Mucosa of gallbladder (tissue), 1 donor: ENCODE measurements at regions not wholly inside any gene's neighbourhood (a gene's known extent, or its start where the extent isn't known, plus 50 kb on each side); places are given as distances from the start of the nearest gene placed in this dataset.

Experiments
- DNase-seq: peaks from one replicate; pipeline ENCODE4 v3.0.0-alpha.2; 2020; ENCODE audit warnings: low spot score
- donor health status: DM: no; HTN: no; CAD: no.

DNA sequence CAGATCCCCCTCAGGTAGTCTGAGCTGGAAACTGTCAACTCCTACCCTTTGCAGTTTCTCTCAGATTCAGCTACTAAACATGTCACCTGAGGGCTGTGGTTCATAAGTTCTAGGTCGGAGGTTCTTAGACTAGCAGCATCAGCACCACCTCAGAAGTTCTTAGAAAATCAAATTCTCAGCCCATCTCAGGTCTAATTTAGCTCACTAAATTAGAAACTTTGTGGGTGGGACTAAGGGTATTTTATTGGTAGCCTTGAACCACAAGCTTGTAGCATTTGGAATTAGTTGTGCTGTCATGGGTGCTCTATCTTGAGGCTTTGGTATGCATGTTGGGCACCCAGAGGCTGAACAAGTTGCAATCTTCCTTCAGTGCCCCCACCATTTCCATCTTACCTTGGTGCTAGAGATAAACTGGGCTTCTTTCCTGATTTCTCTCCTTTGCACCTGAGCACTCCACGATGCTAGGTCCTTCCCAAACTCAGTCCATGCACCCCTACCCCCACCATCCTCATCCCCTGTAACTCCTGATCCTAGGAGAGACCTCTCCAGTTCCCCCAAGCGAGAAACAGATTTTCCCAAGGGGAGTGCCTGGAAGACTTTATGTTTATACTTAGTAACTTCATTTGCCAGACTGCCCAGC, 54.2 kb downstream of the S1PR1 start:
- DNase-seq: no peak

DNA sequence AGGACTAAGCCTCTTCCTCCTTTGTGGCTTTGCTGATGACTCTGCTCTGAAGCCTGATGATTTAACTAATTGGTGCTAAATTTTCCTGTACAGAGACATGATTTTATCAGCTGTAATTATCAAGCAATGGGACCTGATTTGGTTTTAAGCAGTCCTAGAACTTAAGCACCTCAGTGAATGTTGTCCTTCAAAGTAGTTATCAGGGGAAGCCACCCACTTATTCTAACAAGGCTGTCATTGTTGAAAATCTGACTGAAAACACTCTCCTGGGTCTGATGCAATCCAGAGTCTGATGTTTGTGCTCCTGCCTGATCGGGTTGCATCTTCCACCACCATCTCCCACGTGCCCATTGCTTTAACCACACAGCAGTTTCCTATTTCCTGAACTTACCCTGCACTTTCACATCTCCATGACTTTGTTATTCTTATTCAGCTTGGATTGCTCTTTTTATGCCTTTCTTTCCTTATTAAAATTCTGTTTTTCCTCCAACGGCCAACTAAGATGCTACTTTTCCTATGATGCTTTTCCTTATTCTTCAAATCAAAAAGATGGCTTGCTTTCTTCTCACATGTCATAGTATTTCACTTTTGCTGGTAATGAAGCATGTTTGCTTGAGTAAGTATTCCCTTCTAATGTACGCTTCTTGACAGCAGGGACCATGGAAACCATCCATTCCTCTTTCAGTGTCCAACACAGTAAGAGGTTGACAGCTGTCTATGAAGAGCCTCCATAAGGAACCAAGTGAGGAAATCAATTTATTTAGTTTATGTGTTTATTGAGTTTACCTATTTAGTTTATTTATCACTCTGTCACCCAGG, 55.0 kb downstream of the S1PR1 start:
- DNase-seq: peak; percentile 23

DNA sequence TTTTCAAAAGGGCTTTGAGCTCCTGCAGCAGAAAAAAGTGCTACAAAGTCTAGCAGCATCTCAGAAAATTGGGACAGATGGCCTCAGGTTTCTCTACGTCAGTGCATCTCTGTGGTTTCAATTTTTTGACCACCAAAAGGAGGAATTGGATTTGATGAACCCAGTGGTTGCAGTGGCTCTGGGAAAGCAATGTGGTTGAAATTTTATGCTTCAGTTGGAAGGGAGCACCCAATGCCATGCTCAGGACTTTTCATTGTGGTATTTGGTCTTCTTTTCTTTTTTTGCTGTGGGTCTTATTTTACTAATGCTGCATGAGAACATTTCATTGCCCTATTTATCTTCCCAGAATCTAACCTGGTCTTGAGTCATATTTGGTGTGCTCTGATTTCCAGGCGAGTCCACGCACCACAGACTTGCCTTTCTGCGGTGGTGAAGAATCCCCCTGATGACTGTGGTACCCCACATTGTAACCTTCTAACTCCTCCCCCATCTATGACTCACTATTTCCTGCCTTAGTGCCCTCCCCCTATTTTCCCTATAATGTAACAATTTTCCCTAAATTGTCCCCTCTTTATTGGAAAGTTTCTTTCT, 56.7 kb downstream of the S1PR1 start:
- no peak for DNase-seq

DNA sequence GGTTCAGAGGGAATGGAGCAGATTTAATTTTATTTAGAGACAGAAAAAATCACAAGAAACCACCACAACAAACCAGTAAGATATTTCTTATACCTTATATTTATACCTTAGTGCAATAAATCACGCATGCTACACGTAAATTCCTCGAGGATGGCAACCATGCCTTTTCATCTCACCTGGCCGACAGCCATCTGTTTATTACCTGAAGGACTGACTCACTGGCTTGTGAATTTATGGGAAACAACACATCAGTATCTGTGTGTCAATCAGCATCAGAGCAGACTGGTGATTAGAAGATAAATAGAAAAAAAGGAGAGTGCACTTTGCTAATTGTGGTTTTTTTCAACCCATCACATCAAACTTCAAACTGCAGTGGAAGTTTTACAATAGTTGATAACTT, 58.4 kb downstream of the S1PR1 start:
- no peak for DNase-seq

DNA sequence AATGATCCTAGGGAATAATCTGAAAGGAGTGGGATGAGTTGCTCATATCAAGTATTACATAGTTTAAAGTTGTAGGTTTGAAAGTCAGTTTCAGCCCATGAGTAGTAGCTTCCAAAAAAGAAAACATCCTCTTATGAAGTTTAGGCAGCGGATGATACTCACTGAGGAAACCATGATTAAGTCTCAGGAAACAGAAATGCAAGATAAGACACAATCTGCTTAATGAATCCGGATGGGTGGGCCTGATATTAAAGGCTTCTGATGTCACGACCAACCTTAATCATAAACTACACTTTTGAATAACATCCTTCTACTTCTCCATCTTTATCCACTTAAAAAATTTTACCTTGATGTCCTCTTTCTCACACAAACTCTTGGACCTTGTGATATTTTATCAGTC, 61.8 kb downstream of the S1PR1 start:
- DNase-seq: no peak

DNA sequence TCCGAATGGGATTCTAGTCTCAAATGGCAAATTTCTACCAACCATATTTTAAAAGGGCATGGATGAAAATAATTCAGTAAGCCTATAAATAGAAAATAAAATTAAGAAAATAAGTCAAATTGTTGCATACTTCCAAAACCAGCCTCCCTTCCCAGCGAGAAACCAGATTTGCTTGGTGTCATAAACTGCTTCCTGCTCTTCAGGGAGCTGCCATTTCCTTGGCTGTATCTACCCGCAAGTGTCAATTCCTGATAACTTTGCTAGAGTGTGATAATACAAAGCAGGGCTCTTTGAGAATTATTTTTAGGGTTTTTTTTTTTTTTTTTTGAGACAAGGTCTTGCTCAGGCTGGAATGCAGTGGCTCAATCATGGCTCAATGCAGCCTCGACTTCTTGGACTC, 62.3 kb downstream of the S1PR1 start:
- no peak for DNase-seq

DNA sequence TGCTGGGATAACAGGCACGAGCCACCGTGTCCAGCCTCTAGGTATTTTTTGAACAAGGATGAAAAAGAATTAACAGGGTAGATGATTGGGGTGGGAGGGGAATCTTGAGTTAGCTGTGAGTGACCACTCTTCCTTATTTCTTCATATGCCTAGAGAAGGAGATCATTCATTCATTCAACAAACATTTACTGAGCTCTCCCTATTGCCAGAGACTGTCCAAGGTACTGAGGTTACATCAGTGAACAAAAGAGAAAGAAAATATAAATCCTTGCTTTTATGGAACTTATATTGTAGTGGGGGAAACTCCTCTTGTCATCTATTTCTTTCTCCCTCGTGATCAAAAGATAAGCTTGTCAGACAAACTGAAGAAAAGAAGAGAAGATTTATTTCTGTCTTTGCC, 62.9 kb downstream of the S1PR1 start:
- no peak for DNase-seq

DNA sequence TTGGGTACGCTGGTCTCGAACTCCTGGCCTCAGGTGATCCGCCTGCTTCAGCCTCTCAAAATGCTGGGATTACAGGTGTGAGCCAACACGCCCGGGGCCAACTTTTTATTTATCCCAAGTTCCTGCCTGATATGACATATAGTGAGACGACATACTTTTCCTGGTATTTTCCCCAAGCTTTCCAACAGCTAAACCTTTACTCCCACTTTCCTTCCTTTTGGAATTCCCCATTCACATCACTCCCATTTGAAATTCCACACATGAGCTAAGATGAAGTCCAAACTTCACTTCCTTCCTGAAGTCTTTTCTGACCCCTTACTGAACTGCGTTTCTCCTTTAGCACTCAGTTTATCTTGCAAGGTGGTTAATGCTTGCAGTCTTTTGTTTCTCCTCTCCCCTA, 64.1 kb downstream of the S1PR1 start:
- DNase-seq: no peak

DNA sequence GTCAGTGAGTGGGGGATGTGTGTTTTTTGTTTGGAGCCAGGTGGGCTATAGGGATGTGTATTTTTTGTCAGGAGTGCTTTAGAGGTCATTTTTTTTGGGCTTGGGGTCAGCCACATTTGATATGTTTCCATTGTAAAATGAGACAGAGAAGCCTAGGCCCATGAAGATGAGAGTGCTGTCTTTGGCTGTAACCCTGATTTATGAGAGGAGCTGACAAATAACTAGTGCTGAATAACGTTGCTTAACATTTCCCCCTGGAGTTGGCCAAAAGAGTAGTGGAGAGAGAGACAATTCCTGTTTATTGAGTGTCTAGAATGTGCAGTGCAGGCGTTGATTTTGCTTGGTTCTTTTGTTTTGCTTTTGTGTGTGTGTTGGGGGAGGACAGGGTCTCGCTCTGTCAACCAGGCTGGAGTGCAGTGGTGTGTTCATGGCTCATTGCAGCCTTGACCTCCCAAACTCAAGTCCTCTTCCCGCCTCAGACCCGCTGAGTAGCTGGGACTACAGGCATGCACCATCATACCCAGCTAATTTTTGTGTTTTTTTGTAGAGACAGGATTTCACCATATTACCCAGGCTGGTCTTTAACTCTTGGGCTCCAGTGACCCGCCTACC, 64.7 kb downstream of the S1PR1 start:
- no peak for DNase-seq

DNA sequence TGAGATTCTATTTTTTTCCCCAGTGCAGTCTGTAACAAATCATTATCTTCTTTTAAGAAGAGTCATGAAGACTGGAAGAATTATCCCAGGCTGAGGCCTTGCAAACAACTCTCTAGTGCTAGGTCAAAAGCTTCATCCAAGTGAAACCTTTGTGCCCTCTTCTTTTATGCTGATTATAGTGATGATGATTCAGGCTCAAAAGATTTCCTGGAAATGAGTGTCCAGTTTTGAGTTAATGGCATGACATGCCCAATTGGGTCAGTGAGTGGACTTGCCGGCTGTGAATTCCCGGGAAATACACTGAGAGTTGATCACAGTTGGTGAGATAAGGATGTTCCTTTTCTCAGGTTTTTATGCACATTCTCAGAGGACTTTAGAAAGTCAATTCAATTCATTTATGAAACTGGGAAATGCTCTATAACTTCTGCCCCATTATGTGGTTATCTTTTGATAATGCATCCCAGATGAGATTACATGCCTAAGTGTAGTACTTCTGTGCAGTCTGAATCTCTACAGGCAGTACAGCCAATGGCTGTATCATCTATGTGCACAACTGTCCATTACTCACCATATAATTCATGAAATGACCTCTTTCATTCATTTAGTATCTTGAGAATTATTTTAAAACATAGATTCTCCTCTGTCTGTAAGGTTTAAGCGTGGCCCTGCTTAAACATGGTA, 66.2 kb downstream of the S1PR1 start:
- DNase-seq: no peak

DNA sequence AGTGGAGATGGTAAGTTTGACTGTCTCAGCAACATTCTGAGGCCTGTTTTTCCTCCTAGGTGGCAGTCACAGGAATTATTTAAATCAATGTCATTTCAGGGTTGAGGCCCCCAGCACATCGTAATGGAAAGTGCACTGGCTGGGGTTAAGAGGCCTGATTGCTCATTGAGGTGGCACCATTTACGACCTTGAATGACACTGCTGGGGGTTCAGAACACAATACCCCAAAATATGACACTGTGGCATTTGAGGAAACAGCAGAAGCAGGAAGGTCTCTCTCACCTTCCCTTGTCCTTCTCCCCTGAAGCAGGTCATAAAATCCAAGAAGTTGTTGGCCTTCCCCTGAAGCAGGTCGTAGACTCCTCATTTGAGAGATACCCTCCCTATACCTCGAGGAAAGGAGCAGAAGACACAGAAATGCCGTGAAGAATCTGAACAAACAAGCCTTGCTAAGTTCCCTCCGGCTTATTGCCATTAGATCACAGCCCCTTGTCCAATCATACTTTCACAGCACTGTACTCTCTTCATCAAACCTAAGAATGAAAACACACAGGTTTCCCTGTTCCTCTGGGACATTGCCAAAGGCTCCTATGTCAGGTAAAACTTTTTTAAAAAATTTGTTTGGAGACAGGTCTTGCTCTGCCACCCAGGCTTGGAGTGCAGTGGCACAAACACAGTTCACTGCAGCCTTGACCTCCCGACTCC, 71.3 kb downstream of the S1PR1 start:
- no peak for DNase-seq

DNA sequence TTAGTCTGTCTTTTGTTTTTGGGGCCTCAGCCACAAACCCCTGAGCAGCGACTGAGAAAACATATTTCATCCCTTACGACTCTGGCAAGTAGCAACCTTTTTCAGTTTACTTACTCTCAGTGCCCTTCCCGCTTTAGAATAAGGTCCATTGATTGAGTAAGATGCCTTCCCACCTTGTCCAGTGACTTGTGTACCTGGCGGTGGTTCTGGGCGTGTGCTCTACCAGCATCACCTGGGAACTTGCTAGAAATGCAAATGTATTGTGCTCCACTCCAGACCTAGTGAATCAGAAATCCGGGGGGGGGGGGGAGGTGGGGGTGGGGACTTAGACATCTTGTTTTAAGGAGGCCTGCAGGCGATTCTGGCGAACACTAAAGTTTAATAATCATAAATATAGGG, 72.1 kb downstream of the S1PR1 start:
- no peak for DNase-seq

DNA sequence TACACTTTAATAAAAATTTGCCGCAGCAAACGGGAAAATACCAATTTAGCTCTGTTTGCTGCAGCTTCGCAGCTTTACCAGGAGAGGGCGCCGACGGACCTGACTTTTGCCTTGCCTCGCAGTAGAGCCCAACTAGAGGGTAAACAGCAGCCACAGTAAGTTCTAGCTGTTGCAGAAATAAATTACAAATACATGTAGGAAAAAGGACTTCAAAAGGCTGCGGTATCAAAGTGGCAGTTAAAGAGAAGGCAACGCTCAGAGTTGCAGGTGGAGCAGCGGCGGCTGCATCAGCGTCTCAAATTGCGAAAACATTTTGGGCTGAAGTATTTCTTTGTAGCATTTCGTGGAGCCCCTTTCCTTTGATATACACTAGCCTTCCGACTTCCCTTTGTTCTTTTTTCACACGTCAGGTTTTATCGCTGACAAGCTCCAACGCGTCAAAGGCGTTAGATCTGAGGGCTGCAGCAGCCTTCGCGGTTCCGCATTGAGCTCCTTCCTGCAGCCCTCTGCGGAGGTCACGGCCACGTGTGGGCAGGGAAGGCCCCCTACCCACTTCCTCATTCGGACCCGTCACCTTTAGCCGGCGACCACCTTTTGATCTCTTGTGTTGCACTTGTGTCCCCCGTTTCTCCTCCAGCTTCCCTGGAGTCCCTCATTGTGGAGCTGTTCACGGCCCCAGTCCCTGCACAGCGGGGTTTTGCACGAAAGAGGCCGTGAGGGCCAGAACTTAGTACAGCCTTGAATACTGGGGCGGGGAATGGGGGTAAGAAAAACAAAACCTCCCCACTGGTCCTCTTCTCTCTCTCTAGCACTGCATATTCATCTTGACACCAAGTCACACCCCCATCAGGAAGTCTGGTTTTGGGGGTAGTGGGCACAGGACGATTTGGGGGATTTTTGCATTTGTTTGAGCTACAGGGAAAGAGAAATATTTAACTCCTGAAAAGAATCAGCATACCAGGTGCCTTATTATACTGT, 72.8 kb downstream of the S1PR1 start:
- DNase-seq: peak; percentile 40

DNA sequence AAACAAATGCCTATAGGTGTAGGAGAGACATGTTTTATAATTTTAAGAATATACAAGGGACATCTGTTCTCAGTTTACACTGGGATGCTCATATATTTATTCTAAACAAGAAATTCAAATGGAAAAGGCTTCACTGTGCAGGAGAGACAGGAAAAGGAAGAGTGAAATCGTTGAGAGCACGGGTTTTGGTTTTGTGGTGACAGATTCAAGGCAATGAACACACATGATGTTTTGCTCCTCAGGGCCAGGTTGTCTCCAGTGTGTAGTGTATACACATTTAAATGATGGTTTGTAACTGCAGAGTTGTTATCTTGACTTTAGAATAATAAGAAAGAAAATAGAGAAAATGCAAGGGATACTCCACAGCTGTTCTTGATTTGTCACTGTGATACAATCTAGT, 73.7 kb downstream of the S1PR1 start:
- no peak for DNase-seq

DNA sequence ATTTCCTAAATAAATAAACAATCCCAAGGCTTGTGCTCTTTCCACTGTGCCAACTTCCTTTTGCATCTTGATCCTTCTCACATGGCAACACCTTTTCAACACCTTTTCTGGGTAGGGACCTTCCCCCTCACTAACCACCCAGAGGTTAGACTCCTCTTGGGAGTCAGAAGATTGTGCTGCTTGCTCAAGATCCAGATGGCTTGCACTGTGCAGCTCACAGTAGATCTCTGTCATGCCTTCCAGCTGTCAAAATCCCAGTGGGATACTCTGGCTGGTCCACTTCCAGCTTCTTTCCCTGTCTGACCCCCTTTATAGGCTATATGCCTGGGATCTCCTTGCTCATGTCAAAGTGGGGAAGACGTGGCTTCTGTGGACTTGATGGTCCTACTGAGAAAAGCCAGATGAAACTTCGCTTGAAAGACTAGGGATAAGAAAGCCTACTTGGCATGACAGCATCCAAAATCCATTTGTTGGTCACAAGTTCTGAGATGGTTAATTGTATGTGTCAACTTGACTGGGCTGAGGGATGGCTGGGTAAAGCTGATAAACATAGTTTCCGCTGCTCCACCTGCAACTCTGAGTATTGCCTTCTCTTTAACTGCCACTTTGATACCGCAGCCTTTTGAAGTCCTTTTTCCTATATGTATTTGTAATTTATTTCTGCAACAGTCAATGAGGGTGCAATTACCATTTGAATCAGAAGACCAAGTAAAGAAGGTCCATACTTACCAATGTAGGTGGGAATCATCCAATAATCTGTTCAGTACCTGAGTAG, 74.5 kb downstream of the S1PR1 start:
- DNase-seq: no peak

DNA sequence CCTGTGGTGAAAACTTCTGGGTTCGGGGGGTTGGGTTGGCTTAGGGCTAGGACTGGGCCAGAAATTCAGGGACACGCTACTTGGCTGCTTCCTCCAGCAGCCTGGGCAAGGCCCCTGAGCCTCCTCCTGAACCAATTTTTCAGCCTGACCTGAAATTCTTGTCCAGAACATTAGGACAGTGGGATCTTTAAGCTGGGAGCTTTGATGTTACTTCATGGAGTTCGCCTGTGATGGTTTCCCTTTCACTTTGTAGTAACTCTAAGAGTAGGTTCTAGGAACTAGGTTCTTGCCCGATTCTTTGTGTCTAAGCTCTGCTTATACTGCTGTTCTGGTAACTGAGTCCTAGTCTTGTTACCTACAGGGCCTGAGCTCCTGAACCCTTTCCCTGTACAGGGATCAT, 75.3 kb downstream of the S1PR1 start:
- no peak for DNase-seq

DNA sequence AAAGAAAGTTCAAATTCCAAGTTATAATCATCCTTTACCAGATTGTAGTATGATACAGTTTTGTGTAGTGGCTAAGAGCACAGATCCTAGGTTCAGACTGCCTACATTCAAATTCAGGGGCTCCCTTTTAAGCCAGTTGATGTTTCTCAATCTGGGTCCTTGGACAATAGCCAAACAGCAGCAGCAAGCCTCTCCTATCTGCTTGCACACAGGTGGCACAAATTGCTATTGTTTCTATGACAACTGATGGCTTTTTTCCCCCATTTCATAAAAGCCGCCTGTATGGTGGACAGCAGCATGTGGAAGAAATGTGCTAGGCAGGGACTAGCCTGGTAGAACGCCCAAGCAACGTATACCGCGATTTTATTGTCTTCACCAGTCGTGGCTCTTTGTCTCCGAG, 76.5 kb downstream of the S1PR1 start:
- DNase-seq: no peak

DNA sequence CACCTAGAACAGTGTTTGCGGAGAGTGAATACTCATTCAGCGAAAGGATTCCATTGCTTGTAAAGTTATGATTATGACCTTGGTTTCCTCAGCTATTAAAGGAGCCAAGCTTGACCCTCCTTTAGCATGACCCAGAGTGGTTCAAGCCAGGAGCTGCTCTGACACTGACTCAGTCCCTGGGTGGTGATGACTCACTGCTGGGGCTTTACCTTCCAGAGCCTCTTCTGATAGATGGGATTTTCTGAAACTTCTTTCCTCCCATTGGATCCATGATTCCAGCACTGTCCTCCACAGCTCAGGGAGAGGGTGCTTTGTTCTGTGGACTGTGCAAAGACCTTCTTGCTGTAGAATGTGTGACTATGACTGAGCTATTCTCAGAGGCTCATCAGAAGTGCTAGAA, 77.4 kb downstream of the S1PR1 start:
- no peak for DNase-seq

DNA sequence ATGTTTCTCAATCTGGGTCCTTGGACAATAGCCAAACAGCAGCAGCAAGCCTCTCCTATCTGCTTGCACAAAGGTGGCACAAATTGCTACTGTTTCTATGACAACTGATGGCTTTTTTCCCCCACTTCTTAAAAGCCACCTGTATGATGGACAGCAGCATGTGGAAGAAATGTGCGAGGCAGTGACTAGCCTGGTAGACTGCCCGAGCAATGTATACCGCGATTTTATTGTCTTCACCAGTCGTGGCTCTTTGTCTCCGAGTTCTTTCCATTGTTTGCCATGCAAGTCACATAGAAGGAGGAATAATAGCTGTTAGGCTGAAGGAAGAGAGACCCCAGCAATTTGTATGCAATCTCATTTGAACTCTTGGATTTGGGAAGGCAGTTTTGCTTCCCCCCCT, 79.4 kb downstream of the S1PR1 start:
- no peak for DNase-seq

DNA sequence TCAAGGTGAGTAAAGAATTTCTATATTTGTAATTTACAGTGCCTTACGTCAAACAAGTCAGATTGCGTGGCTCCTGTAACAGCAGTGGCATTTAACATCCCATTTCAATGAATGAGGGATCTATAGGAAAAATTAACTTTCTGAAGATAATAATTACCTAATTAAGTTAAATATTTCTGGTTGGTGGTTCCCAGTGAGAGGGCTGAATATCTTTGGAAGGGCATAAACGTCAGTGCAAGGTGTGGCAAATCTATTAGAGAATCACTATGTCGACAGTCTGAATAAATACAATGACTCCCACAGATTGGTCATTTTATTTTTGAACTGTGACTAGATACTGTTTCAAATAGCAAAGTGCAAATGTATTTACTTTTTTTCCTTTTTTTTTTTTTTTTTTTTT, 80.0 kb downstream of the S1PR1 start:
- DNase-seq: no peak
